ENCODE measurements at regions not wholly inside any gene's neighbourhood (a gene's known extent, or its start where the extent isn't known, plus 50 kb on each side); places are given as distances from the start of the nearest gene placed in this dataset.
"Not testable (repeated sequence)": the region's sequence is repeated elsewhere in the genome, so short reads cannot be mapped to it uniquely, and the experiment has no call there.

DNA sequence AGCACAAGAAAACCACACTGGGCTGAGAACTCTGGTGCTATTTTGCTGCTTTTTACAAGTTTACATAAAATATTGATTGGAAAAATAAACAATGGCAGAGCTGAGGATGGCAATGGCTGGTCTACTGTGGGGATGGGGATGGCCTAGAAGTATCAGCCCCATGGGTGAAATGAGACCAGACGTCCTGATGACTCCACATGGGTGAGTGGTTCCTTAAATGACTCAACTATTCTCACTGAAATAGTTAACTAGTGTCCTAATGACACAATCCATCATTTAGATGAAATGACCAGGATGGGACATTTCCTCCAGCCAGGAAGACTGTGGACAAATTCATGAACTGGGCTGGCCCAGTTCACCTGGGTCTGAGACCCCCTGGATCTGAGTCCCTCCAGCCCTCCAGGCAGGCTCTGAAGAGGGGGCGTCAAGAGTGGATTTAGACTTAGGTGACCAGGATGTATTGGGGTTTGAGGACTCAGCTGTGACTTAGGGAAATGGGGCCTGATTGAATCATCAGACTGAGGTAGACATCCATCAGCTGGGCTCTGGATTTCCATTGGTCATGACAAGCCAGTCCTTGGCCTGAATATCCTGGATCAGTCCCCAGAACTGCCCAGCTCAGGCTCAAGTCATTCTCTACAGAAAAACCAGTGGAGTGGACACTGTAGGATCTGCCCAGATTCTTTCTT is 98.2 kb upstream of the IGLL5 start:
- intact Hi-C loops (cut with micrococcal nuclease; ENCODE audit: unreplicated experiment), result no loop called here
- no peak for DNase-seq
- no peak overlapping the region for H3K4me2 ChIP-seq
- H3F3A ChIP-seq (ENCODE audit: insufficient read depth, low read depth), result no peaks in the 10 kb centered on the region
- no peaks in the 10 kb centered on the region for H3K9me2 ChIP-seq (ENCODE audit: insufficient read depth)
- H2AFZ ChIP-seq, result no peak overlapping the region
- H3K4me3 ChIP-seq, result no peak overlapping the region
- H3K27ac ChIP-seq, result no peak overlapping the region
- H3K4me1 ChIP-seq (replicated peaks; ENCODE audit: insufficient read depth), result no peaks in the 10 kb centered on the region
- no peaks in the 10 kb centered on the region for H3K9me3 ChIP-seq (ENCODE audit: insufficient read depth, low read depth)
- CTCF ChIA-PET, result no interaction called here
- POLR2A ChIA-PET (ENCODE audit: unreplicated experiment), result no interaction called here
- no peaks in the 10 kb centered on the region for H3K79me2 ChIP-seq (ENCODE audit: low read depth)
- no peaks in the 10 kb centered on the region for H4K20me1 ChIP-seq (ENCODE audit: insufficient read depth)
- BruUV-seq (replicated peaks), result no TSS peak
- H3K27me3 ChIP-seq (ENCODE audit: insufficient read depth, low read depth), result peaks cover 34% of the 10 kb centered on the region
- TF ChIP-seq EZH2 (IDR thresholded peaks at IDR 0.05; ENCODE audit: low read depth), result no peak
- TF ChIP-seq, protein P1, sequence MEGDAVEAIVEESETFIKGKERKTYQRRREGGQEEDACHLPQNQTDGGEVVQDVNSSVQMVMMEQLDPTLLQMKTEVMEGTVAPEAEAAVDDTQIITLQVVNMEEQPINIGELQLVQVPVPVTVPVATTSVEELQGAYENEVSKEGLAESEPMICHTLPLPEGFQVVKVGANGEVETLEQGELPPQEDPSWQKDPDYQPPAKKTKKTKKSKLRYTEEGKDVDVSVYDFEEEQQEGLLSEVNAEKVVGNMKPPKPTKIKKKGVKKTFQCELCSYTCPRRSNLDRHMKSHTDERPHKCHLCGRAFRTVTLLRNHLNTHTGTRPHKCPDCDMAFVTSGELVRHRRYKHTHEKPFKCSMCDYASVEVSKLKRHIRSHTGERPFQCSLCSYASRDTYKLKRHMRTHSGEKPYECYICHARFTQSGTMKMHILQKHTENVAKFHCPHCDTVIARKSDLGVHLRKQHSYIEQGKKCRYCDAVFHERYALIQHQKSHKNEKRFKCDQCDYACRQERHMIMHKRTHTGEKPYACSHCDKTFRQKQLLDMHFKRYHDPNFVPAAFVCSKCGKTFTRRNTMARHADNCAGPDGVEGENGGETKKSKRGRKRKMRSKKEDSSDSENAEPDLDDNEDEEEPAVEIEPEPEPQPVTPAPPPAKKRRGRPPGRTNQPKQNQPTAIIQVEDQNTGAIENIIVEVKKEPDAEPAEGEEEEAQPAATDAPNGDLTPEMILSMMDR (conservative IDR thresholded peaks at IDR 0.05), result no peak
- no peaks in the 10 kb centered on the region for H3K36me3 ChIP-seq (ENCODE audit: low read depth)

DNA sequence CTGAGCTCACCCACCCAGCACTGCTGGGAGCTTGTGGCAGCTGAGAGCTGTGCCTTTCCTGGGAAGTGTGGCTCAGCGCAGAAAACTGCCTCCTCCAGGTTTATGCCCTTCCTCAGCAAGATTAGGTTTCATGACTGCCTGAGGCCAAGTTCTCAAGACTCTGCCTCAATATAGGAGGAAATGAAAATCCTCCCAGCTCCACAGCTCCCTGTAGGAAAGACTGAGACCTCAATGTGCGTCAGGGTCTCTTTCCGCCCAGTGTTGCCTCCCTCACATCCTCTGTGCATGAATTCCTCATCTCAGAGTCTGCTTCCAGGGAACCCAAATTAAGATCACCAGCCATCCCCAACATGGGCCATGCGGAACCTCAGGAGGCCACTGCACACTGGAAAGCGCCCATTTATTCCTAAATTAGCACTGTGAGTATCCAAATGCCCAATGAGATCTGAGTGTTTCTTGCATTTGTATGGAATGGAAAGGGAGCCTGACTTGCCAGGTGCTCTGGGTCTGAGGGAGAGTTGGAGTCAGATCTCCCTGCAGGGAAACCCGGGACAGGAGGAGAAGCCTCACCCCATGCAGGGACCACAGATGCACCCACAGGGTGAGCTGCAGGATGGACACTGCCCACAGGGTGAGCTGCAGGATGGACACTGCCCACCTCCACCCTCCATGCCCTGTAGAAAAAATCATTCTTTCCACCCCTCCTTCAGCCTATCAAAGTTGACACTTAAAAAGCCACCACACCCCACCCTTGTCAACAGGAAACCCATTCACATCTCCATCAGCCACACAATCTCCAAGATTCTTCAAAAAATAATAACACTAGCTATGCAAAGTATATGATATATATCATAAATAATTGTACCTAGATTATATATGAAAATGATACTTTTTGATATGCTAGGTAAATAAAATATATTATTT is 97.4 kb upstream of the IGLL5 start:
- POLR2A ChIA-PET (ENCODE audit: unreplicated experiment), result no interaction called here
- Histone ChIP-seq H3K27me3 (ENCODE audit: insufficient read depth, low read depth) (peaks cover 35% of the 10 kb centered on the region), H3K4me1 (replicated peaks; ENCODE audit: insufficient read depth) (no peaks in the 10 kb centered on the region), H4K20me1 (ENCODE audit: insufficient read depth) (no peaks in the 10 kb centered on the region), H3K4me2 (no peak overlapping the region), H3K9me3 (ENCODE audit: insufficient read depth, low read depth) (no peaks in the 10 kb centered on the region), H3K36me3 (ENCODE audit: low read depth) (no peaks in the 10 kb centered on the region), H3K9me2 (ENCODE audit: insufficient read depth) (no peaks in the 10 kb centered on the region), H2AFZ (no peak overlapping the region), H3K4me3 (no peak overlapping the region), H3K79me2 (ENCODE audit: low read depth) (no peaks in the 10 kb centered on the region), H3F3A (ENCODE audit: insufficient read depth, low read depth) (no peaks in the 10 kb centered on the region), H3K27ac (no peak overlapping the region)
- intact Hi-C loops (cut with micrococcal nuclease; ENCODE audit: unreplicated experiment), result no loop called here
- CTCF ChIA-PET, result no interaction called here
- DNase-seq, result no peak
- TF ChIP-seq, protein P1 (conservative IDR thresholded peaks at IDR 0.05), result no peak
- no peak for TF ChIP-seq EZH2 (IDR thresholded peaks at IDR 0.05; ENCODE audit: low read depth)
- BruUV-seq (replicated peaks), result no TSS peak

DNA sequence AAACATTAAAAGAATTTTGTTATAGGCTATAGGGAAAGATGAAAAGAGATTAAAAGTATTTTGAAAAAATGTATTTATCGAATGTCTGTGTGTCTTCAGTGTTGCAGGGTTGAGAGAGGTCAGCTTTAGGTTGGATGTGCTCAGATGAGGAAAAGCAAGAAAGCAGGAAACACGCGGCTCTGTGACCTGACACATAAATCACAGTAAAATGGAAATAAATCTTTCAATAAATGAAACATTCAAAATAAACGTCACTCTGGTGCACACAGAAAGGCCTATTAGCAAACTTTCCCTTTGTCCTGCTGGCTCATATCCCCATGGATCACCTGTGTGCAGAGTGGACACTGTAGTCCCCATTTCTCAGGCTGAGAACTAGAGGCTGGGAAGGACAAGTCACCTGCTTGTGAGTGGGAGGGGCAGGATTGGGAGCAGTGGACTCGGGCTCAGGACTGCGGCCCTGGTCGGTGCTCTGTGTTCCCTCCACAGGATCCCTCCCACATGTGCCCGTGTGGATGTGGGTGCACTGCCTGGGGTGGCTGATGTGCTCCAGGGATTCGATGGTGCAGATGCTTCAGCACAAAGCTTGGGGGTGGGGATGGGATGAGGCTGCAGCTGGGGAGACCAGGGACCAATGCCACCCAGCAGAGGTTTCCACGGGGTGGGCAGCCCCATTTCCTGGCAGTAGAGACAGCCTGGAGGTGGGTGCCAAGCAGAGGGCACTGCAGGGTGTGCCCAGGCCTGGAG is 96.0 kb upstream of the IGLL5 start:
- Histone ChIP-seq H3K36me3 (ENCODE audit: low read depth) (no peaks in the 10 kb centered on the region), H3K4me1 (replicated peaks; ENCODE audit: insufficient read depth) (no peaks in the 10 kb centered on the region), H3K27ac (no peak overlapping the region), H3K9me2 (ENCODE audit: insufficient read depth) (no peaks in the 10 kb centered on the region), H3K4me3 (no peak overlapping the region), H2AFZ (no peak overlapping the region), H3F3A (ENCODE audit: insufficient read depth, low read depth) (no peaks in the 10 kb centered on the region), H3K79me2 (ENCODE audit: low read depth) (no peaks in the 10 kb centered on the region), H3K9me3 (ENCODE audit: insufficient read depth, low read depth) (no peaks in the 10 kb centered on the region), H4K20me1 (ENCODE audit: insufficient read depth) (no peaks in the 10 kb centered on the region), H3K4me2 (no peak overlapping the region), H3K27me3 (ENCODE audit: insufficient read depth, low read depth) (peaks cover 33% of the 10 kb centered on the region)
- intact Hi-C loops (cut with micrococcal nuclease; ENCODE audit: unreplicated experiment), result no loop called here
- ChIA-PET CTCF (no interaction called here), POLR2A (ENCODE audit: unreplicated experiment) (no interaction called here)
- no peak for TF ChIP-seq EZH2 (IDR thresholded peaks at IDR 0.05; ENCODE audit: low read depth)
- TF ChIP-seq, protein P1 (conservative IDR thresholded peaks at IDR 0.05), result no peak
- no peak for DNase-seq
- no TSS peak for BruUV-seq (replicated peaks)

DNA sequence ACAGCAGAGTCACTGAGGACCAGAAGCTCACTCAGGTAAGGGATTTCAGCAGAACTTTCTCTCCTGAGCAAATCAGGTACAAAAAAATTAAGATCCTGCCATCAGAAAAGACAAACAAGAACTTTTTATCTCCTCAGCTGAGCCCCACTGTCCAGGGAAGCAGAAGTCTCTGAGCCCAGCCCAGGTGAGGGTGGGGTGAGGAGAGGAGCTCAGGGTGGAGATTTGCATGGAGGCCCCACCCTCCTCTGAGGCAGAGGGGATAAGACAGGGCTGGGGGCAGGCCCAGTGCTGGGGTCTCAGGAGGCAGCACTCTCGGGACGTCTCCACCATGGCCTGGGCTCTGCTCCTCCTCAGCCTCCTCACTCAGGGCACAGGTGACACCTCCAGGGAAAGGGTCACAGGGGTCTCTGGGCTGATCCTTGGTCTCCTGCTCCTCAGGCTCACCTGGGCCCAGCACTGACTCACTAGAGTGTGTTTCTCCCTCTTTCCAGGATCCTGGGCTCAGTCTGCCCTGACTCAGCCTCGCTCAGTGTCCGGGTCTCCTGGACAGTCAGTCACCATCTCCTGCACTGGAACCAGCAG is 95.3 kb upstream of the IGLL5 start:
- POLR2A ChIA-PET (ENCODE audit: unreplicated experiment); BruUV-seq (replicated peaks); H4K20me1 ChIP-seq (ENCODE audit: insufficient read depth); H2AFZ ChIP-seq; H3K4me3 ChIP-seq; CTCF ChIA-PET; H3F3A ChIP-seq (ENCODE audit: insufficient read depth, low read depth); H3K79me2 ChIP-seq (ENCODE audit: low read depth); DNase-seq; H3K9me3 ChIP-seq (ENCODE audit: insufficient read depth, low read depth); H3K36me3 ChIP-seq (ENCODE audit: low read depth); H3K4me2 ChIP-seq; H3K9me2 ChIP-seq (ENCODE audit: insufficient read depth); intact Hi-C loops (cut with micrococcal nuclease; ENCODE audit: unreplicated experiment); H3K4me1 ChIP-seq (replicated peaks; ENCODE audit: insufficient read depth); H3K27ac ChIP-seq: not testable (repeated sequence)
- H3K27me3 ChIP-seq (ENCODE audit: insufficient read depth, low read depth), result peaks cover 39% of the 10 kb centered on the region

Data from PC-9 (cell line).